Medulla oblongata (tissue), 1 donor: ENCODE measurements at regions not wholly inside any gene's neighbourhood (a gene's known extent, or its start where the extent isn't known, plus 50 kb on each side); places are given as distances from the start of the nearest gene placed in this dataset.
"Not testable (repeated sequence)": the region's sequence is repeated elsewhere in the genome, so short reads cannot be mapped to it uniquely, and the experiment has no call there.

Experiments
- DNase-seq: peaks from one replicate; pipeline ENCODE4 v3.0.0-alpha.2; 2015; ENCODE audit errors: extremely low spot score

DNA sequence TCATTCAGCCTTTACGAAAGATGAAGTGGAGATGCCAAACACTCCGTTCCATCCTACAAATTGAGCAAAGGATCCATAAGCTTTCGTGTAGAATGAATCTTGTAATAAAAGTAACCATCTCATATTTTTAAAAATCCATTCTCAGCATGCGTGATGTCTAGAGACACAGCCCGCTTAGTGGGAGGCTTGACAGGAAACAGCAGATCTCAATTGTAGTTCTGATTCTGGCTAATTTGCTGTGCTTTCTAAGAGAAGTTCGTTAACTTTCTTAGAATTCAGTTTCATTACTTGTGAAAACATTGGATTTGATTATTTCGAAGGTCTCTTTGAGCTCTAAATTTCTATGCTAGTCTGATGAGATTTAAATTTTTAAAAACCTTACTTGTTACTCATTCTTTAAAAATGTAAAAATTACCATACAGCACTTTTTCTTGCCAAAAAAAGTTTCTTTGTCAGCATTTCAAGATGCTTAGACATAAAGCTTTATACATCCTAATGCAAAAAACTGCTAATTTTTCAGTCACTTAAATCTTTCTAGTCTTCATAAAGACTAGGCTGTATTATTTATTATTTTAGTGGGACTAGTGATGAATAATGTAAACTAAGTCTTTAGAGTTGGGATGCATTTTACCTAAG is 66.9 kb upstream of the NEIL3 start:
- no peak for DNase-seq

DNA sequence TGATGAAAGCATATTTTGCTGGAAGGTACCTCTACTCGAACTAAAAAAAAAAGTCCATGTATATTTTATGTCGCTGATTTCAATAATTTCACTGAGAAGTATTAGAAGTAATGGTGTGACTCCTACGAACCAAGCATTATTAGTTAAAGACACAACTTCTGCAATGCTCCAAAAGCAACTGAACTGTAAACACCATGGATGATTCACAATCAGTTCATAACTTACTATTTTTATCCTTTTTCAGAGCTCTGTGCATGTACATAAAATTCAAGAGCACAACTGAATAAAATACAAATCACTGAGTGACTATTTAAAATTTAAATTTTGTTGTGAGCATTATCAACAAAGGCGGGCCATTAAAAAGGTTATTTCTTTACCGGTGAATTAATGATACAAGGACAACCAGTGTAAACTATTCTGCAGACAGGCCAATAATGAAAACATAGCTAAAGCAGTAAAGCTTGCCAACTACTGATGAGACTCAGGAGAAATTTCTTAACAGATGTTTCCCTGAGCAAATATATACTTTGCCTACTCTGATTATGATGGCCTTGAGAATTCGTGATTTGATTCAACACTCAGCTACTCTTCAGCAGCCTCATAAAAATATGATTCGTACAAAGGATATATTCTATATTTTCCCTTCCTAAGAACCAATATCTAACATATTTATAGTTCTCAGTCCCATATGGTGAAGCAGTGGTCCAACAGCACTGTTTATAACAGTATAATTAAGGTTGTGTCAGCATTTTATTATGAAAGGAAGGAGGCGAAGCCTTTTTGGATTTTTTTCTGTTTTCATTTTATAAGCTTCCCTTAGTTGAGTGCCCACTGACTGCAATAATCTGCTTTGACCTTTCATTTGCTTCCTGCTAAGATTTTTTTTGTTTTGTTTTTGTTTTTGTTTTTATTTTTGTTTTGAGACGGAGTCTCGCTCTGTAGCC is 62.8 kb upstream of the NEIL3 start:
- DNase-seq, result no peak

DNA sequence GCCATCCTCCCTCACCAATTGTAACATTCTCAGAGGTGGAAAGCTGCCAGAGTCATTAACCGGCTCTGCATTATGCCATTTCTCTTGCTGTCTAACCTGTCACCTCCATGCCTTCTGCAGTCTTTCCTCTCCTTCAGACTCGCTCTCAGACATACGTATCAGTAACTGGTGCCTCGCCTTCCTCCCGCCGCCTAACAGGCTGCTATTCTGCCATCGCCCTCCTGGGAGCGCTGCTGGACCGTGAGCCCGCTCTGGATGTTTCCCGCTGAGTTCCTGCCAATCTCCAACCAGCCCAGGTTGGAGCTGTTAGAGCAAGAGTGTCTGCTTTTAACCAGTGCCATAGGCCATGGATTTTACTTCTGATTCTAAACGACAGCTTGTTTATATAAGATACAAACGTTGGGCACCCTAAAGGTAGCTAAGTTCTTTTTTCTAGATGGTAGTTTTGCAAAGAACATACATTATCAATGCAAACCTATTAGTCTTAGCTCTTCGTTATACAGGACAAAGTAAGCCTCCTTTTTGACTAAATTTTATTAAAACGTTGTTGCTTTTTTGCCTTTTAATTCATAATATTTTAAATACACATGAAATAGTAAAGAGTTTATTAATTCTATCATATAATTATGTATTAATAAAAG is 59.5 kb upstream of the NEIL3 start:
- DNase-seq, result peak; percentile 78

DNA sequence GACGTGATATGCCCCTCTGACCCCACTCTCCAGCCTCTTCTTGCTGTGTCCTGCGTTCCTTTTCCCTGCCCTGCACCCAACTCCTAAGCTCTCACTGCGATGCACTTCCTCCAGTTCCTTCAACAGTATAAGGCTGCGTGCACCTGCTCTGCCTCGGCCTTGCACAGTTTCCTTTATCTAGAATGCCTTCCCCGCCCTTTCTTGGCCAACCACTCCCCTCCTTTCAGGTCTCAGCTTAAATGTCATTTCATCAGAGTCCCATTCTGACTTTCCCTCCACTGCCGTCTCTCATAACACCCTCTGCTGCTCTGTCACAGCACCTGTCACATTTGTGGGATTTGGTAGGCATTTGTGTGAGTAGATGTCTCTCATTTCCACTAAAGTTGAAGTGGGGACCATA is 58.4 kb upstream of the NEIL3 start:
- DNase-seq, result no peak

DNA sequence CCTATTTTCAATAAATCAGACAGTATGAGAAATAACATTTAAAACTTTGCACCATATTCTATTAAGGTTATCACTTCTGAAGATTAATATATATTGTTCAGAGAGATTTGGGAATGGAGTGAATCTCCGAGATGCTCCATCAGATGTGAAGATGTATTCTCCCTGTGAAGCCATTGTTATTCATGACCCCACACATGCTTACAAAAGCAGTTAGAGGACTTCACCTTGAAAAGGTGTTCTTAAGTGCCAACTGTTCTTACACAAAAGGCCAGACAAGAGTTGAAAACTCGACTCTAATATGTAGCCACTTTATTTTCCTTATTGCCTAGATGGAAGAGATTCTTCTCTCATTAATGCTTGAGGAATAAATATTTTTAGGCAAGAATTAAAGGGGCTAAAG is 54.3 kb upstream of the NEIL3 start:
- no peak for DNase-seq

DNA sequence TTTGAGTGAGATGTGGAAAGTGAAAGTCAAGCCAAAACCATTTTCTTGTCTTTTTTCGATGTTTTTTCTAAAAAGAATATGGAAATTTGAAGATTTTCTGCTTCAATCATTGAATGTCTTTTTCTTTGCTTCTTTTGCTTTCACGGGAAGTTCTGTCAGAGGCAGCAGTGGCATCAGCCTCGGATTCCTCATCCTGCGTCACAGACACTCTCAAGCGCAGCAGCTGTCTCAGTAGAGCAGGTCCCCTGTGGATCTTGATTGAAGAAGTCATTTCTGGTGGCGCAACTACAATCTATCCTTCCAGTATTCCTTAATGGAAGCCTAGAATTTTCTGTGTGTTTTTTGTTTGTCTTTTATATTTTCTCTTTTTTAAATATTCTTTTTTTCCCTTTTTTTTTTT is 52.7 kb upstream of the NEIL3 start:
- no peak for DNase-seq

DNA sequence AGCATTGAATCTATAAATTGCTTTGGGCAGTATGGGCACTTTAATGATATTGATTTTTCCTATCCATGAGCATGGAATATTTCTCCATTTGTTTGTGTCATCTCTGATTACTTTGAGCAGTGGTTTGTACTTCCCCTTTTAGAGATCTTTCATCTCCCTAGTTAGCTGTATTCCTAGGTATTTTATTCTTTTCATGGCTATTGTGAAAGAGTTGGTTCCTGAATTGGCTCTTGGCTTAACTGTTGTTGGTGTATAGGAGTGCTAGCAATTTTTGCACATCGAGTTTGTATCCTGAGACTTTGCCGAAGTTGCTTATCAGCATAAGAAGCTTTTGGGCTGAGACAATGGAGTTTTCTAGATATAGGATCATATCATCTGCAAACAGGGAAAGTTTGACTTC is 50.2 kb upstream of the NEIL3 start:
- DNase-seq, result not testable (repeated sequence)
